GM12875 (cell line): ENCODE measurements at regions not wholly inside any gene's neighbourhood (a gene's known extent, or its start where the extent isn't known, plus 50 kb on each side); places are given as distances from the start of the nearest gene placed in this dataset.
"Not testable (repeated sequence)": the region's sequence is repeated elsewhere in the genome, so short reads cannot be mapped to it uniquely, and the experiment has no call there.

ENCODE experiments used
- H3K4me3 ChIP-seq: one replicate; pipeline ENCODE4 v1.5.1; 2011; ENCODE audit warnings: low read depth, low read length, control low read depth
- TF ChIP-seq, protein P1 (sequence below): IDR thresholded peaks from 2 replicates; pipeline ENCODE4 v1.5.1; 2011; ENCODE audit warnings: low read depth, mild to moderate bottlenecking, control low read depth, inconsistent platforms, low read length, moderate library complexity, borderline replicate concordance; ENCODE audit not compliant: insufficient read depth

DNA sequence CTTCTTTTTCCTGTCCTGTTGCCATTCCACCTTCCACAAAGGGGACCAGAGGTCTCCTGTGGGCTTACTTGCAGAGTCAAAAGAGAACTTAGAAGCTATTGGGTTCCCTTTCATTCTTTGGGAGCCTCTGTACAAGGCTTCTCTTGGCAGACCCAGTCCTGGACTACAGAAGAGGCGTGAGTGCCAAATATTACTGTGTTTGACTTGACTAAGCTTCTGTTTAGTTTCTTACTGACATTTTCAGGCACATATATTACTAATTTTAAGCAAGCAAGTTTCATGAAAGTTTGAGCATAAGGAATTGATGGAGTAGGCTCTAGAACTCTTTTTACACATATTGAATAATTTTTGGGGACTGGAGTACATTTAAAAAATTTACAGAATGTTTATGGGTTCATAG, 254.4 kb downstream of the HAPSTR1 start:
- no peak overlapping the region for H3K4me3 ChIP-seq
- TF ChIP-seq, protein P1, sequence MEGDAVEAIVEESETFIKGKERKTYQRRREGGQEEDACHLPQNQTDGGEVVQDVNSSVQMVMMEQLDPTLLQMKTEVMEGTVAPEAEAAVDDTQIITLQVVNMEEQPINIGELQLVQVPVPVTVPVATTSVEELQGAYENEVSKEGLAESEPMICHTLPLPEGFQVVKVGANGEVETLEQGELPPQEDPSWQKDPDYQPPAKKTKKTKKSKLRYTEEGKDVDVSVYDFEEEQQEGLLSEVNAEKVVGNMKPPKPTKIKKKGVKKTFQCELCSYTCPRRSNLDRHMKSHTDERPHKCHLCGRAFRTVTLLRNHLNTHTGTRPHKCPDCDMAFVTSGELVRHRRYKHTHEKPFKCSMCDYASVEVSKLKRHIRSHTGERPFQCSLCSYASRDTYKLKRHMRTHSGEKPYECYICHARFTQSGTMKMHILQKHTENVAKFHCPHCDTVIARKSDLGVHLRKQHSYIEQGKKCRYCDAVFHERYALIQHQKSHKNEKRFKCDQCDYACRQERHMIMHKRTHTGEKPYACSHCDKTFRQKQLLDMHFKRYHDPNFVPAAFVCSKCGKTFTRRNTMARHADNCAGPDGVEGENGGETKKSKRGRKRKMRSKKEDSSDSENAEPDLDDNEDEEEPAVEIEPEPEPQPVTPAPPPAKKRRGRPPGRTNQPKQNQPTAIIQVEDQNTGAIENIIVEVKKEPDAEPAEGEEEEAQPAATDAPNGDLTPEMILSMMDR: no peak

DNA sequence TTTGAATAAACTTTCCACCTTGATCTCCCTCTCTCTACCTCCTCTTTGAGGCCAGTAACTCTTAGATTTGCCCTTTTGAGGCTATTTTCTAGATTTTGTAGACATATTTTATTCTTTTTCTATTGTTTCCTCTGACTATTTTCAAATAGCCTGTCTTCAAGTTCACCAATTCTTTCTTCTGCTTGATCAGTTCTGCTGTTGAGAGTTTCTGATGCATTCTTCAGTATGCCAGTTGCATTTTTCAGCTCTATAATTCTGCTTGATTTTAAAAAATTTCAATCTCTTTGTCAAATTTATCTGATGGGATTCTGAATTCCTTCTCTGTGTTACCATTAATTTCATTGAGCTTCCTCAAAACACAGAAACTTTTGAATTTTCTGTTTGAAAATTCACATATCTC, 257.5 kb downstream of the HAPSTR1 start:
- no peak overlapping the region for H3K4me3 ChIP-seq
- TF ChIP-seq, protein P1: no peak

DNA sequence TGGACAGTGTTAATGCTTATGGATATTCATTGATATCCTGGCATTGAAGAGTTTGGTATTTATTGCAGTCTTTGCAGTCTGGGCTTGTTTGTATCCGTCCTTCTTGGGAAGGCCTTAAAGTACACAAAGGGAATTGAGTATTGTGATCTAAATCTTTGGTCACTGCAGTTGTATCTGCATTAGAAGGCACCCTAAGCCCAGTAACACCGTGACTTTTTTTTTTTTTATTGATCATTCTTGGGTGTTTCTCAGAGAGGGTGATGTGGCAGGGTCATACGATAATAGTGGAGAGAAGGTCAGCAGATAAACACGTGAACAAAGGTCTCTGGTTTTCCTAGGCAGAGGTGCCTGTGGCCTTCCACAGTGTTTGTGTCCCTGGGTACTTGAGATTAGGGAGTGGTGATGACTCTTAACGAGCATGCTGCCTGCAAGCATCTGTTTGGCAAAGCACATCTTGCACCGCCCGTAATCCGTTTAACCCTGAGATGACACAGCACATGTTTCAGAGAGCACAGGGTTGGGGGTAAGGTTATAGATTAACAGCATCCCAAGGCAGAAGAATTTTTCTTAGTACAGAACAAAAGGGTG, 258.0 kb downstream of the HAPSTR1 start:
- H3K4me3 ChIP-seq: not testable (repeated sequence)

DNA sequence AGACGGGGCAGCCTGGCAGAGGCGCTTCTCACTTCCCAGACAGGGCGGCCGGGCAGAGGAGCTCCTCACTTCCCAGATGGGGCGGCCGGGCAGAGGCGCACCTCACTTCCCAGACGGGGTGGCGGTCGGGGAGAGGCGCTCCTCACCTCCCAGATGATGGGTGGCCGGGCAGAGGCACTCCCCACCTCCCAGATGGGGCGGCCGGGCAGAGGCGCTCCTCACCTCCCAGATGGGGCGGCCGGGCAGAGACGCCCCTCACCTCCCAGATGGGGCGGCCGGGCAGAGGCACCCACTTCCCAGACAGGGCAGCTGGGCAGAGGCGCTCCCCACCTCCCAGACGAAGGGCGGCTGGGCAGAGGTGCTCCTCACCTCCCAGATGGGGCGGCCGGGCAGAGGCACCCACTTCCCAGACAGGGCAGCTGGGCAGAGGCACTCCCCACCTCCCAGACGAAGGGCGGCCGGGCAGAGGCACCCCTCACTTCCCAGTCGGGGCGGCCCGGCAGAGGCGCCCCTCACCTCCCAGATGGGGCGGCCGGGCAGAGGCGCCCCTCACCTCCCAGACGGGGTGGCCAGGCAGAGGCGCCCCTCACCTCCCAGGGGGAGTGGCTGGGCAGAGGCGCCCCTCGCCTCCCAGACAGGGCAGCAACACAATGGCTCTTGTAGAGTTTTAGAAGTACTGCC, 258.8 kb downstream of the HAPSTR1 start:
- H3K4me3 ChIP-seq: not testable (repeated sequence)

DNA sequence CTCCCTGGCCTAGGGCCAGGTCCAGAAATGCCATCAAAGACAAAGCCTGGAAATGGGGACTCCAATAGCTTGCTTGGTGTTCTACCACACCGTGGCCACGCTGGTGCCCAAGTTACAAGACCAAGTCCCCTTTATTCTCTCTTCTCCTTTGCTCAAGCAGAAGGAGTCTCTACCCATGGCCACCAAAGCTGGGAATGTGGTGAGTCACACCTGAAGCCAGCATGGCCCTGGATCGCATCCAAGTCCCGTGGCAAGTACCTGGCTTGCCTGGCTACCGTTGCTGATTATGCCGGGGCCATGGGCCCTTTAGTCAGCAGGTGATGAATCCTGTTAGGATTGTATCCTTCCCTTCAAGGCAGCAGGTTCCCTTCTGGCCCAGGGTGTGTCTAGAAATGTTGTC, 260.0 kb downstream of the HAPSTR1 start:
- no peak overlapping the region for H3K4me3 ChIP-seq
- TF ChIP-seq, protein P1: no peak

DNA sequence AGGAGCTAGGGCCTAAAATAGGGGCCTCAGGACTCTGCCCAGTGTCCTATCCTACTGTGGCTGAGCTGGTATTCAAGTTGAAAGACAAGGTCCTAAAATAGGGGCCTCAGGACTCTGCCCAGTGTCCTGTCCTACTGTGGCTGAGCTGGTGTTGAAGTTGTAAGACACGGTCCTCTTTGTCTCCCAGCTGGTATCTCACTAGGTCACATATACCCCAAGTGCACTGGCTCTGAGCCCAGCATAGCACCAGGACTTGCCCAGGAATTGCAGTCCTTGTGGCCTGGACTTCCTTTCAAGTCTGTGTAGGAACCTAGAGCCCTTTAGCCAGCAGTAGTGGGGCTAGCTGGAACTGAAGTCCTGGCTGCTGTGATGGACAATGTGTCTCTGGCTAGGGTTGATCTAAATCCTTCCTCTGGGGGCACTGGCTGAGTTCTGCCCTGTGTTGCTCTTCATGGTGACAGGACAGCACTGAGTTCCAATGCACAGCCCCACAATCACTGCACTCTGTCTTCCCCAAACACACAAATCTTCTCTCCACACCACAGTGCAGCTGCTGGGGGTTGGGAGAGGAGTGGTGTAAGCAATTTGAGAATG, 260.5 kb downstream of the HAPSTR1 start:
- TF ChIP-seq, protein P1: no peak
- no peak overlapping the region for H3K4me3 ChIP-seq

DNA sequence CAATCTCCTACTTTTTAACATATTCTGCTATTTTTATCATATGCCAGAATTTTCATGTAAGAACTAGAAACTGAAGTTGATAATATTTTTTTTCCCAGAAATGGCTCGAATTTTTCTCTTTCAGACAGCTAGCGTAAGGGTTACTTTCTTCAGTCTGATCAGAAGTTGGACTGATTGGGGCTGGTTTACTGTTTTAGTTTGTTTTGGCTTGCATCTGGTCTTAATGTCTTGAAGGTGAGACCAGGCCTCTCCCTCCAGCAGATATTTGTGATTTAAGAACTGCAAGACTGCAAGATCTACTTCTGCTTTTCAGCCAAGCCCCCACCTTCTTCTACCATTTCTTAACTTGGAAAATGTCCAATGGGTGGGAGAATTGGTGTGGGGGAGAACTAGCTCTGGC, 266.4 kb downstream of the HAPSTR1 start:
- H3K4me3 ChIP-seq: no peak overlapping the region
- TF ChIP-seq, protein P1: no peak

DNA sequence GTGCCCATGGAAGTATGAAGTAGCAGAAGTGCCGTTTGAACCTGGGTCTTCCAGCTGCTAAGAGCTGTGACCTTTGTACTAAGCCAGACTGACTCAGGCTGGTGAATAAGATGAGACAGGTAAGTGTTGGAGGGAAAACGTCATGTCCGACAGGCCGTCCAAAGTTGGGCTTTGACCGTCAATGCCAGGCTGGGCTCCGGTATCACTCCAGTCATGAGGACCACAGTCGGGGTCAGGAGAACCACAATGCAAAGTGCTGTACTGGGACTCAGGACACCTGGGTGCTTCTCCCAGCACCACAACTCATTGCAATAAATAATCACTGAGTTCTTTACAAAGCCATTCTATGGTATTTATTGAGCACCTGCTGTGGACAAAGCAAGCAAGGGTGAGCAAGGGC, 268.6 kb downstream of the HAPSTR1 start:
- no peak overlapping the region for H3K4me3 ChIP-seq
- TF ChIP-seq, protein P1: no peak
